SK-N-SH (cell line): ENCODE measurements at regions not wholly inside any gene's neighbourhood (a gene's known extent, or its start where the extent isn't known, plus 50 kb on each side); places are given as distances from the start of the nearest gene placed in this dataset.
A peak's percentile ranks its signal among the peaks of the same experiment; 100 is the strongest.
"Not testable (repeated sequence)": the region's sequence is repeated elsewhere in the genome, so short reads cannot be mapped to it uniquely, and the experiment has no call there.

Source experiments
- CTCF ChIA-PET: fragments of 300-600, 350-600 bp; formaldehyde crosslinking; extraction: SDS; loops from one replicate; lab custom pipeline; 2021; lab: Yijun Ruan, JAX
- POLR2A ChIA-PET: fragments of 350-600 bp; sonication (Branson Sonifier 250); formaldehyde crosslinking; extraction: SDS; loops from one replicate; lab custom pipeline; 2020; ENCODE audit warnings: antibody characterized with exemption, inconsistent platforms; lab: Yijun Ruan, JAX
- DNase-seq: peaks from one replicate; pipeline ENCODE4 v3.0.0; 2012
- H2AFZ ChIP-seq: fragments of 200-600 bp; sonication (generic); 2 replicates; pipeline ENCODE4 v1.8.1; 2016; ENCODE audit warnings: antibody characterized with exemption, mild to moderate bottlenecking, low read depth
- H3F3A ChIP-seq: fragments of 200-600 bp; sonication (generic); replicated peaks from 2 replicates; pipeline ENCODE3; 2016; ENCODE audit warnings: antibody characterized with exemption, mild to moderate bottlenecking; ENCODE audit not compliant: insufficient read depth
- H3K27ac ChIP-seq, 2 experiments: fragments of 200-500 bp in 1 of 2; fragments of 200-600 bp in 1 of 2; sonication (Bioruptor generic) in 1 of 2; sonication (generic), shearing (Covaris generic) in 1 of 2; 2 replicates each; pipeline versions ENCODE4 v1.5.1 to v1.6.1; 2014 to 2016; ENCODE audit warnings: low read depth in 2 of 2, inconsistent platforms in 1 of 2, low read length in 1 of 2, mild to moderate bottlenecking in 1 of 2, mixed read lengths in 1 of 2
- H3K27me3 ChIP-seq: fragments of 200-600 bp; sonication (generic), shearing (Covaris generic); 2 replicates; pipeline ENCODE4 v1.6.1; 2016; ENCODE audit warnings: mixed run types; ENCODE audit not compliant: insufficient read depth
- H3K36me3 ChIP-seq, 2 experiments: fragments of 200-500 bp in 1 of 2; fragments of 200-600 bp in 1 of 2; sonication (Bioruptor generic) in 1 of 2; sonication (generic) in 1 of 2; replicated peaks in 1 of 2; 2 replicates each; pipeline versions ENCODE3 to v1.5.1; 2014 to 2016; ENCODE audit warnings: low read length in 1 of 2, mild to moderate bottlenecking in 1 of 2; ENCODE audit not compliant: insufficient read depth in 2 of 2, control insufficient read depth in 1 of 2
- H3K4me1 ChIP-seq, 2 experiments: fragments of 200-500 bp in 1 of 2; fragments of 200-600 bp in 1 of 2; sonication (Bioruptor generic) in 1 of 2; sonication (generic), shearing (Covaris generic) in 1 of 2; 2 replicates each; pipeline versions ENCODE4 v1.5.1 to v1.6.1; 2014 to 2016; ENCODE audit warnings: low read depth in 1 of 2, low read length in 1 of 2, mixed run types in 1 of 2; ENCODE audit not compliant: insufficient read depth in 2 of 2, control insufficient read depth in 1 of 2
- H3K4me2 ChIP-seq: fragments of 200-600 bp; sonication (generic), shearing (Covaris generic); 2 replicates; pipeline ENCODE4 v1.6.1; 2017; ENCODE audit warnings: mixed run types
- H3K4me3 ChIP-seq, 2 experiments: fragments of 200-500 bp in 1 of 2; fragments of 200-600 bp in 1 of 2; sonication (Bioruptor generic) in 1 of 2; sonication (generic), shearing (Covaris generic) in 1 of 2; 2 replicates each; pipeline versions ENCODE4 v1.5.1 to v1.8.1; 2014 to 2016; ENCODE audit warnings: low read depth in 2 of 2, inconsistent platforms in 1 of 2, low read length in 1 of 2, mild to moderate bottlenecking in 1 of 2, mixed read lengths in 1 of 2, moderate library complexity in 1 of 2
- H3K79me2 ChIP-seq: fragments of 200-600 bp; sonication (generic); 2 replicates; pipeline ENCODE4 v1.8.1; 2017; ENCODE audit warnings: mild to moderate bottlenecking; ENCODE audit not compliant: insufficient read depth
- H3K9ac ChIP-seq: fragments of 200-600 bp; sonication (generic); 2 replicates; pipeline ENCODE4 v1.6.1; 2017; ENCODE audit warnings: mixed run types
- H3K9me2 ChIP-seq: fragments of 200-600 bp; sonication (generic); 2 replicates; pipeline ENCODE4 v1.6.1; 2017; ENCODE audit warnings: mixed run types
- H3K9me3 ChIP-seq: fragments of 200-600 bp; sonication (generic); 2 replicates; pipeline ENCODE4 v1.6.1; 2017; ENCODE audit warnings: mixed run types, mild to moderate bottlenecking, moderate library complexity
- H4K20me1 ChIP-seq: fragments of 200-600 bp; sonication (generic); 2 replicates; pipeline ENCODE4 v1.6.1; 2017; ENCODE audit warnings: mild to moderate bottlenecking, mixed run types; ENCODE audit not compliant: insufficient read depth
- FOXJ3 ChIP-seq: sonication (generic); formaldehyde crosslinking; IDR thresholded peaks from 2 replicates; pipeline ENCODE4 v1.5.1; 2020; ENCODE audit warnings: mild to moderate bottlenecking, missing genetic modification reagents
- NFIC ChIP-seq: IDR thresholded peaks from 2 replicates; pipeline ENCODE4 v1.4.0; 2012; ENCODE audit warnings: borderline replicate concordance
- RAD21 ChIP-seq: IDR thresholded peaks from 2 replicates; pipeline ENCODE4 v1.6.1; 2012; ENCODE audit warnings: mild to moderate bottlenecking, low read length
- RFX5 ChIP-seq: IDR thresholded peaks from 2 replicates; pipeline ENCODE4 v1.6.1; 2012; ENCODE audit warnings: mild to moderate bottlenecking, improper control_type of control experiment, low read length
- SMC3 ChIP-seq: IDR thresholded peaks from 2 replicates; pipeline ENCODE4 v1.6.1; 2012; ENCODE audit warnings: low read depth, low read length, improper control_type of control experiment
- TCF12 ChIP-seq: IDR thresholded peaks from 2 replicates; pipeline ENCODE4 v1.4.0; 2012
- TEAD4 ChIP-seq: IDR thresholded peaks from 2 replicates; pipeline ENCODE4 v1.4.0; 2012; ENCODE audit warnings: mild to moderate bottlenecking, borderline replicate concordance; ENCODE audit not compliant: insufficient read depth
- WGBS: methylation state at CpG from one replicate; pipeline ENCODE4 v1.1.6; 2017; ENCODE audit warnings: low lambda C conversion rate; 5-methylcytosine and 5-hydroxymethylcytosine counted together
- TF ChIP-seq, protein P1 (sequence below): IDR thresholded peaks from 2 replicates; pipeline ENCODE4; 2012
- TF ChIP-seq, protein P2 (sequence below): fragments of 200-600 bp; sonication (generic); IDR thresholded peaks from 2 replicates; pipeline ENCODE4 v1.6.1; 2017; ENCODE audit warnings: antibody characterized with exemption, mild to moderate bottlenecking, moderate library complexity
- TF ChIP-seq, protein P3 (sequence below): IDR thresholded peaks from 2 replicates; pipeline ENCODE4 v1.6.1; 2012; ENCODE audit warnings: mild to moderate bottlenecking, low read depth, low read length, moderate library complexity
- TF ChIP-seq, protein P4 (sequence below): IDR thresholded peaks from 2 replicates; pipeline ENCODE4 v1.4.0; 2012; ENCODE audit warnings: low read depth, borderline replicate concordance

DNA sequence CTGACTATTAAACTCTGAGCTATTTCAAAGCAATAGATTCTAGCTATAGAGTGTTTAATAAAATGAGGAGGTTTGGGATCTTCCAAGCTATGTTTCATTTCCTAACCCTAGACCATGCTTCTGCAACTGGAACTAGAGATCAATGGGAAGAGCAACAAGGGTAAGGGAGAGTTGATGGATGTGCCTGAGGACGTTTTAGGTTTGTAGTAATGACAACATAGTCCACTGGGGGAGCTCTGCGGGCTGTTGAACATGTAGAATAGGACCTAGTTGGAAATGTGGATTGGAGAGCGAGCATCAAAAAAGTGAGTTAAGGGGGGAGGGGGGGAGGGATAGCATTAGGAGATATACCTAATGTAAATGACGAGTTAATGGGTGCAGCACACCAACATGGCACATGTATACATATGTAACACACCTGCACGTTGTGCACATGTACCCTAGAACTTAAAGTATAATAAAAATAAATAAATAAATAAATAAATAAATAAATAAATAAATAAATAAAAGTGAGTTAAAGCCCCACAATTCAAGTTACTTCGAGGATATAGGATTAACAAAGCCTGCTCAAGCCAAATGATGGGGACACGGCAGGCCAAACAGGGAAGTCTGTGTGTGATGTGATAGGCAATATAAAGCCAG lies 165.7 kb upstream of the HES1 start:
- not testable (repeated sequence) for H3K27me3 ChIP-seq

DNA sequence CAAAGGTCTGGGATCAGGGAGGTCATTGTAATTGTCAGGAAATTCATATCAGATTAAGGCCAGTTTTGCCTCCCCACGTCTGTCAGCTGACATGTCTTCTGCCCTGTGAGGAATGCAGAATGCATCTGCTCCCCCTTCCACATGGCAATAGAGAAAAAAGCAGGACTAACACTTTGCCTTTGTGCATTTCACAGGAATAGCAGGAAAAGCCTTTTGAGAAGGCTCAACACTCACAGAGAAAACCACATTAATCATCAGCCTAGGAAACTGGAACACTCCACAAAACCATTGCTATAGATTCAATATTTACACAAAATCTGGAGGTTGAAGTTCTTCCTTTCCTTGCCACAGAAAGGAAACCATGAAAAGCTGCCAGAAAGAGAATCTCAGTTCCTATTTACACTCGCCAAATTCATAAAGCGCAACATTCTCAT lies 165.2 kb upstream of the HES1 start:
- no peak for DNase-seq
- H4K20me1 ChIP-seq = no peaks in the 10 kb centered on the region
- no peaks in the 10 kb centered on the region for H3K9me3 ChIP-seq
- ChIA-PET CTCF (interaction anchor here (0.6 to 3.1 kb wide), 15 partner anchors 10 to 345 kb away, joined by 3 to 19 read pairs (median 3); partner anchors contain the start of gene HES1), POLR2A (no interaction called here)
- no peak overlapping the region for H3K27ac ChIP-seq
- no peaks in the 10 kb centered on the region for H3F3A ChIP-seq
- no peak overlapping the region for H3K4me3 ChIP-seq
- no peak overlapping the region for H2AFZ ChIP-seq
- H3K79me2 ChIP-seq = no peaks in the 10 kb centered on the region
- no peaks in the 10 kb centered on the region; a peak in 1 of 4 replicates for H3K4me1 ChIP-seq
- H3K9me2 ChIP-seq = no peaks in the 10 kb centered on the region
- 65% methylated on average over 3 of the region's 3 CpGs for WGBS
- no peaks in the 10 kb centered on the region; the same call in 1 of the 2 replicates for H3K27me3 ChIP-seq
- no peak overlapping the region for H3K9ac ChIP-seq
- TF ChIP-seq, protein P1, sequence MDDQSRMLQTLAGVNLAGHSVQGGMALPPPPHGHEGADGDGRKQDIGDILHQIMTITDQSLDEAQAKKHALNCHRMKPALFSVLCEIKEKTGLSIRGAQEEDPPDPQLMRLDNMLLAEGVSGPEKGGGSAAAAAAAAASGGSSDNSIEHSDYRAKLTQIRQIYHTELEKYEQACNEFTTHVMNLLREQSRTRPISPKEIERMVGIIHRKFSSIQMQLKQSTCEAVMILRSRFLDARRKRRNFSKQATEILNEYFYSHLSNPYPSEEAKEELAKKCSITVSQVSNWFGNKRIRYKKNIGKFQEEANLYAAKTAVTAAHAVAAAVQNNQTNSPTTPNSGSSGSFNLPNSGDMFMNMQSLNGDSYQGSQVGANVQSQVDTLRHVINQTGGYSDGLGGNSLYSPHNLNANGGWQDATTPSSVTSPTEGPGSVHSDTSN = no peak
- TF ChIP-seq RFX5 = no peak
- no peaks in the 10 kb centered on the region for H3K36me3 ChIP-seq
- H3K4me2 ChIP-seq = no peak overlapping the region

More for the DNA sequence above, 165.7 kb upstream of the HES1 start:
- H3K4me2 ChIP-seq, H3F3A ChIP-seq, H3K4me1 ChIP-seq, H3K36me3 ChIP-seq, H2AFZ ChIP-seq, H3K9me2 ChIP-seq, H3K27ac ChIP-seq, H4K20me1 ChIP-seq, H3K4me3 ChIP-seq, POLR2A ChIA-PET, H3K9me3 ChIP-seq, H3K9ac ChIP-seq, H3K79me2 ChIP-seq: not testable (repeated sequence)
- peak; percentile 63 for DNase-seq
- peak; percentile 29; the same call in 1 of the 2 replicates for TF ChIP-seq SMC3
- TF ChIP-seq, protein P2, sequence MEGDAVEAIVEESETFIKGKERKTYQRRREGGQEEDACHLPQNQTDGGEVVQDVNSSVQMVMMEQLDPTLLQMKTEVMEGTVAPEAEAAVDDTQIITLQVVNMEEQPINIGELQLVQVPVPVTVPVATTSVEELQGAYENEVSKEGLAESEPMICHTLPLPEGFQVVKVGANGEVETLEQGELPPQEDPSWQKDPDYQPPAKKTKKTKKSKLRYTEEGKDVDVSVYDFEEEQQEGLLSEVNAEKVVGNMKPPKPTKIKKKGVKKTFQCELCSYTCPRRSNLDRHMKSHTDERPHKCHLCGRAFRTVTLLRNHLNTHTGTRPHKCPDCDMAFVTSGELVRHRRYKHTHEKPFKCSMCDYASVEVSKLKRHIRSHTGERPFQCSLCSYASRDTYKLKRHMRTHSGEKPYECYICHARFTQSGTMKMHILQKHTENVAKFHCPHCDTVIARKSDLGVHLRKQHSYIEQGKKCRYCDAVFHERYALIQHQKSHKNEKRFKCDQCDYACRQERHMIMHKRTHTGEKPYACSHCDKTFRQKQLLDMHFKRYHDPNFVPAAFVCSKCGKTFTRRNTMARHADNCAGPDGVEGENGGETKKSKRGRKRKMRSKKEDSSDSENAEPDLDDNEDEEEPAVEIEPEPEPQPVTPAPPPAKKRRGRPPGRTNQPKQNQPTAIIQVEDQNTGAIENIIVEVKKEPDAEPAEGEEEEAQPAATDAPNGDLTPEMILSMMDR = peak; percentile 52
- TF ChIP-seq RAD21 = peak; percentile 57
- CTCF ChIA-PET = interaction anchor here (0.6 to 3.1 kb wide), 22 partner anchors 10 to 346 kb away, joined by 3 to 19 read pairs (median 3); partner anchors contain the start of gene HES1
- 42% methylated on average over 7 of the region's 7 CpGs for WGBS

DNA sequence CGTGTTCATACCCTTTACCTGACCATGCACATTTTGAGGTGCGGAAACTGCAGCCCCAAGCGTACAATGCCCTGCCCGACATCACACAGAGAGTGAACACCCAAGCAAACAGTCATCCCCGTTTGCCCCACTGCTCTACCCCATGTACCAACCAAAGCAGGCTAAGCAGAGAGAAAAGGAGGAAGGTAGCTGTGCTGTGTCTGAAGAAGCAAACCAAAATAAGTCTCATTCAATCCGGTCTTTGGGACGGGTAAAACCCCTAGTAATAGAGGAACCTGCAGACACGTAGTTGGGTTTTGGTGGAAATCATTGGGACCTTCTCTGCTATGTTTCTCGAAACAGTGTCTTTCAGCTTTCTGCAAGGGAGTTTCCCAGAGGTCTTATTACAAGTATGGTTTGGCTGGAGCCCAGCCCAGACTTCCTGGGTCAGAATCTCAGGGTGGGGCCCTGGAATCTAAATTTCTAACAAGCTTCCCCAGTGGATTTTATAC lies 164.6 kb upstream of the HES1 start:
- H3K4me1 ChIP-seq = no peaks in the 10 kb centered on the region; a peak in 1 of 4 replicates
- no peaks in the 10 kb centered on the region for H3K9me3 ChIP-seq
- H4K20me1 ChIP-seq = no peaks in the 10 kb centered on the region
- no peaks in the 10 kb centered on the region for H3K79me2 ChIP-seq
- H3K9me2 ChIP-seq = no peaks in the 10 kb centered on the region
- H3K36me3 ChIP-seq = no peaks in the 10 kb centered on the region
- no peak overlapping the region for H3K27ac ChIP-seq
- ChIA-PET POLR2A (no interaction called here), CTCF (interaction anchor here (0.6 to 3.1 kb wide), 13 partner anchors 9 to 614 kb away, joined by 3 to 19 read pairs (median 3); no protein-coding TSS in a partner anchor)
- no peak for DNase-seq
- H3K9ac ChIP-seq = no peak overlapping the region
- no peak overlapping the region for H3K4me3 ChIP-seq
- 76% methylated on average over 8 of the region's 9 CpGs for WGBS
- H3F3A ChIP-seq = no peaks in the 10 kb centered on the region
- no peak overlapping the region for H3K4me2 ChIP-seq
- no peak overlapping the region for H2AFZ ChIP-seq
- H3K27me3 ChIP-seq = no peaks in the 10 kb centered on the region
- TF ChIP-seq TCF12 = no peak
- no peak for TF ChIP-seq RAD21
- no peak for TF ChIP-seq NFIC
- TF ChIP-seq, protein P3, sequence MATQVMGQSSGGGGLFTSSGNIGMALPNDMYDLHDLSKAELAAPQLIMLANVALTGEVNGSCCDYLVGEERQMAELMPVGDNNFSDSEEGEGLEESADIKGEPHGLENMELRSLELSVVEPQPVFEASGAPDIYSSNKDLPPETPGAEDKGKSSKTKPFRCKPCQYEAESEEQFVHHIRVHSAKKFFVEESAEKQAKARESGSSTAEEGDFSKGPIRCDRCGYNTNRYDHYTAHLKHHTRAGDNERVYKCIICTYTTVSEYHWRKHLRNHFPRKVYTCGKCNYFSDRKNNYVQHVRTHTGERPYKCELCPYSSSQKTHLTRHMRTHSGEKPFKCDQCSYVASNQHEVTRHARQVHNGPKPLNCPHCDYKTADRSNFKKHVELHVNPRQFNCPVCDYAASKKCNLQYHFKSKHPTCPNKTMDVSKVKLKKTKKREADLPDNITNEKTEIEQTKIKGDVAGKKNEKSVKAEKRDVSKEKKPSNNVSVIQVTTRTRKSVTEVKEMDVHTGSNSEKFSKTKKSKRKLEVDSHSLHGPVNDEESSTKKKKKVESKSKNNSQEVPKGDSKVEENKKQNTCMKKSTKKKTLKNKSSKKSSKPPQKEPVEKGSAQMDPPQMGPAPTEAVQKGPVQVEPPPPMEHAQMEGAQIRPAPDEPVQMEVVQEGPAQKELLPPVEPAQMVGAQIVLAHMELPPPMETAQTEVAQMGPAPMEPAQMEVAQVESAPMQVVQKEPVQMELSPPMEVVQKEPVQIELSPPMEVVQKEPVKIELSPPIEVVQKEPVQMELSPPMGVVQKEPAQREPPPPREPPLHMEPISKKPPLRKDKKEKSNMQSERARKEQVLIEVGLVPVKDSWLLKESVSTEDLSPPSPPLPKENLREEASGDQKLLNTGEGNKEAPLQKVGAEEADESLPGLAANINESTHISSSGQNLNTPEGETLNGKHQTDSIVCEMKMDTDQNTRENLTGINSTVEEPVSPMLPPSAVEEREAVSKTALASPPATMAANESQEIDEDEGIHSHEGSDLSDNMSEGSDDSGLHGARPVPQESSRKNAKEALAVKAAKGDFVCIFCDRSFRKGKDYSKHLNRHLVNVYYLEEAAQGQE = no peak
- TF ChIP-seq TEAD4 = no peak
- TF ChIP-seq FOXJ3 (CRISPR knock-in tag) = no peak
- TF ChIP-seq, protein P4, sequence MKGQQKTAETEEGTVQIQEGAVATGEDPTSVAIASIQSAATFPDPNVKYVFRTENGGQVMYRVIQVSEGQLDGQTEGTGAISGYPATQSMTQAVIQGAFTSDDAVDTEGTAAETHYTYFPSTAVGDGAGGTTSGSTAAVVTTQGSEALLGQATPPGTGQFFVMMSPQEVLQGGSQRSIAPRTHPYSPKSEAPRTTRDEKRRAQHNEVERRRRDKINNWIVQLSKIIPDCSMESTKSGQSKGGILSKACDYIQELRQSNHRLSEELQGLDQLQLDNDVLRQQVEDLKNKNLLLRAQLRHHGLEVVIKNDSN = no peak
